GM21619 (cell line): ENCODE measurements at regions not wholly inside any gene's neighbourhood (a gene's known extent, or its start where the extent isn't known, plus 50 kb on each side); places are given as distances from the start of the nearest gene placed in this dataset.
A peak's percentile ranks its signal among the peaks of the same experiment; 100 is the strongest.

ENCODE experiments used
- ATAC-seq: cut with Tn5 transposase; IDR thresholded peaks from one replicate; pipeline ENCODE4 v1.9.1; 2021; ENCODE audit not compliant: unreplicated experiment

- ATAC-seq = peak; percentile 23
These were observed 146.6 kb upstream of the PLEKHG7 start for GRCh38 chr12:92556141-92556540.

DNA sequence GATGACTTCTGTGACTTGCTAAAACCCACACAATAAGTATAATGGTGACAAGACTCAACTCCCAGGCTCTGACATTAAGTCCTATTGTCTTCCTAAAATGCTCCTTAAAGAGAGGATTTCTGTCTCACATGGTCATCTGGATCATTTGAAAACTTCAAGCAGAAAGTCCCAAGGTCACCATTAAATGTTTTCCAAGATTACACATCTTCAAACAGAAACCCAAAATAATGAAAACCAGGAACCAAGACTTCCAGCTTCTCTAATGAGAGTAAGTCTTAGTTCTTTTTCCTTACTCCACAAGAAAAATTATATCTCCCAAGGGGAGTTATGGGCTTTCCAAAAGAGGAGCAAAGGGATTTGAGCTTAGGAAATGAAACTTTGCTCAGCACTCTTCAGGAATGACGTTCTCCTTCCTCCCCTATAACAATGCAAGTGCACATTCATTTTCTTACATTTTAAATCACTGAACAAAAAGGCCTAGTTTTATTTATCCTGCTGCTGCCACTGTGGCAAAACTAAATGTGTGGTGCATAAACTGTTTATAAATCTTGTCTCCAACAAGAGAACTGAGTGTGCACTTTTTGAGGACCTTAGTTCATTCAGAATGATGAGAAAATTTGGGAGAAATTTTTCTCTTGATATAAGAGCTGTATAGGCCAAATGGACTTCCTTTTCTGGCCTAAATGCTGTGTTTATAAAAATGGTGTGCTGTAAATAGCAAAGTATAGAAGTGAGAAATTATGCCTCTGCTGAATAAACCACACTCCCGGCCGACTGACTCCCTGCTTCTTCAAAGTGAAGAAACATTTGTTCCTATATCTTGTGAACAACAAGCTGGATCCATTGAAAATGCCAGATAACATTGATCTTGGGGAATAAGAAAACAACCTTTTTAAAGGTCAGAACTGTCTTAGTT lies 148.4 kb upstream of the PLEKHG7 start:
- no peak for ATAC-seq

DNA sequence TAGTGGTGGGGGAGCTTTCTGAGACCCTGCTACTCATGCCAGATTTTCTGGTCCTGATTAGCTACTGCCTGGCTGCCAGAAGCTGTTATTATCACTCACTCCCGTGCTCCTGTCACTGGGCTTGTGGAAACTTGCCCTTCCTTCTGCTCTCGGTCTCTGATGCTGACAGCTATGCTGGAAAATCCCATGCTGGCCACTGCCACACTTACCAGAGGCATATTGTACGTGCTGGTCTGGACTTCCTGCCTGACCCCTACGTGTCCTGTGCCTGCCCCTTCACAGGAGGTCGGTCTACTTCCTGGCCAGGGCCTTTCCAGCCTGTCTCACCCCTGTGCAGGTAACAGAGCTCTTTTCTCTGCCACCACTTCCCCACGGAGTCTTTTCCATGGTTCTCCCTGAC lies 149.4 kb upstream of the PLEKHG7 start:
- no peak for ATAC-seq

DNA sequence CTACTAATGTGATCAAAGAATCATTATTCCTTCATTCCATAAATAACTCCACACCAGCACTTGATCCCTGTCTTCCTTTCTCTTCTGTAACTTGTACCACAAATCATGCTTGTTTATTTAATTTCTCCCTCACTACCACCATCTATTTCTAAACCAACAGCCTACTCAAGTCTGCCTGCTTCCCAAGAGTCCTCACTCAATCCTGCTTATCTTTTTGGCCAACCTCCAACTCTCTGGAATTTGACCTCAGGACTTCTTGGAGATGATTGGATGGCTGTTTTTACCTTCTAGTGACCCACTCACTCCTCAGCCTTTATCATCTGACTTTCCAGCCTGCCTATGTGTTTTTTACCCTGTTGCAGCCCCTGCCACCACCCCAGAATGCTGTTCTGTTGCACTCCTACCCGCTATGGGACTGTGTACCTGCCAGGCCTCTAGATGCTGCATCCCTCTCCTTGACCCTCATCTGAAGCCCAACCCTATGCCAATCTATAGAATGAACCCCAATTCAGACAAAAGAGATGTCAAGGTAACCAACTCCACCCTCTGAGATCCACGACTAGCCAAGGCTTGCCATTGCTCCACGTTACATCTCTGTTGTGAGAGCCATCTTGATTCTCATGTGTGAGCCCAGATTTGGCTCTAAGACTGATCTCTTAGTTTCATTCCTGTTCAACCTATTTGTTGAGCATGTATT lies 150.2 kb upstream of the PLEKHG7 start:
- no peak for ATAC-seq

GRCh38 chr12:92551853-92552397 lies 150.9 kb upstream of the PLEKHG7 start:
- ATAC-seq = peak; percentile 61

DNA sequence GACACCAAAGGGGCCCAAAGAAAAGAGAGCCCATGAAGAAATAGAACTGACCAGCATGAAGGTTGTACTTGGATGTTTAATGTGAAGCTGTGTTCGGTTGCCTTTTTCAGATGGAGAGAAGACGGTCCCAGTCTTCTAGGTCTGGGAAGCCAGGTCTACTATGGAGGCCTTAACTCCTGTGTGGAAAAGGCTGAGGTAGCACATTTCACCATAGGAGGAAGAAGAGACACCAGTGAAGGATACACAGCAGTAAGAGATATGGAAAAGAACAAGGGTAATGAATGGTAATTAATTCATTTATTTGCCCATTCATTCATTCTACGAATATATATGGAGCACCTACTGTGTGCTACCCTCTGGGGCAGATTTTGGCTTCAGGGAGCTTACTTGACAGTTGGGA lies 151.6 kb upstream of the PLEKHG7 start:
- no peak for ATAC-seq

GRCh38 chr12:92550661-92551060 lies 152.1 kb upstream of the PLEKHG7 start:
- no peak for ATAC-seq

DNA sequence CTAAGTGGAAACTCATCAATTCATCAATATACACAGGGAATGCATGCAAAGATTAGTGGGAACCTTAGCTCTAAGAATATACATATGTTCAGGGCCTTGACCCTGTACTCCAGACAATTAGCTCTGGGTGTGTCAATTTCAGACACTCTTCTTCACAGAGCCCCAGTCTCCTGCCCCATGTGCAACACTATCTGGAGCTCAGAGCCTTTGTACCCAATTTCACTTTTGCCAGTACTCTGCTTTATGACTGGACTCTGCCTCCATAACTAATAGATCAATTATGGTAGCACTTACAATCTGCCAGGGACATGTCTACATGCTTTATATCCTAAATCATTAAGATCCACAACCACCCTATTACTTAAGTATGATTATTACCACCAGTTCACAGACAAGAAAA lies 152.5 kb upstream of the PLEKHG7 start:
- ATAC-seq = no peak

GRCh38 chr12:92549516-92549915 lies 153.3 kb upstream of the PLEKHG7 start:
- ATAC-seq = no peak

DNA sequence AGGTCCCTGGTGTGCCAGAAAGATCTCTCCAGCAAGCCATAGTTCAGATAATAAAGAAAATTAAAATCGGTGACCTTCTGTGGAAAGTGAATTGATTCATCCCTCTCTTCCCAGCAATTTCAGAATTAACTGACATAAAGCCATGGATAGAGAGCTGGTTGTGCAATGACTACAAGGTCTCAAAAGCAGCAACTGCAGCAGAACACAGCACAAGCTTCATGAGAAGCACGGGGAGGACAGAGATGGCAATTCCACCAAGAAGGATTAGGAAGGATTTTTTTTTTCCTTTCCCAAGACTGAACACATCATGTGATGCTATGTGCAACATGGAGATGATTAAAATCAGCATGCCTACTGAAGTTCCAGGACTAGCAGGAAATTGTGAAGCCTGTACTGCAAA lies 154.9 kb upstream of the PLEKHG7 start:
- ATAC-seq = no peak

GRCh38 chr12:92547420-92547819 lies 155.4 kb upstream of the PLEKHG7 start:
- ATAC-seq = no peak

GRCh38 chr12:92546635-92547348 lies 156.0 kb upstream of the PLEKHG7 start:
- peak; percentile 69 for ATAC-seq

DNA sequence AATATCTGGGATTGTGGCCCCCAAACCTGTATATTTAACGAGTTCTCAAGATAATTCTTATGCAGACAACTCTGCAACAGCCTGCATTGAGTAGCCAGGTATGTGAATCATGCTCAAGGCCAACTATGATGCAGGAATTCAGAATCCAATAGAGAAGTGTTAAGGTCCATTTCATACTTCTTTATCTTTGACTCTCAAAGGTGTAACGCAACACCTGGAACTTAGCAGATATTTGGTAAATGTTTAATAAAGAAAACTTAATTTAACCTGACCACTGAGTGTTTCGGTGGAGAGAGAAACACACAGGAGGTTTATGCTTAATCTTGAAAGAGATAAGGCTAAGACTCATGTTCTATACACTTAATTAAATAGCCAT lies 156.5 kb upstream of the PLEKHG7 start:
- peak; percentile 22 for ATAC-seq

DNA sequence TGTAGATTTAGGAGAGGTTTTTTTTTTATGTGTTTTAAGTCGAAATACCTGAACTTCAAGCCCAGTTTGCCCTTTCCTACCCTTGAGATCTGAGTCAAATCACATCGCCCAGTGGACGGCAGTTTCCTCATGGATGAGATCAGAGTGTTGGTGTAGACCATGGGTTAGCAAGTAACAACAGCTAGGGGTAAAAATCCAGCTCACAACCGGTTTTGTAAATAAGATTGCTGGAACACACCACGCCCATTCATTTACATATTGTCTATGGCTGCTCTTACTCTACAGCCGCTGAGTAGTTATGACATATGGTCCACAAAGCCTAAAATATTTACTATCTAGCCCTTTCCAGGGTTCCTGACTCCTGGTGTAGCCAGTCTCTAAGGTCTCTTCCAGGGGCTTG lies 158.5 kb upstream of the PLEKHG7 start:
- ATAC-seq = no peak

- no peak for ATAC-seq
These were observed 158.9 kb upstream of the PLEKHG7 start for GRCh38 chr12:92543840-92544239.

GRCh38 chr12:92543359-92543758 lies 159.4 kb upstream of the PLEKHG7 start:
- ATAC-seq = no peak

GRCh38 chr12:92541731-92542130 lies 161.1 kb upstream of the PLEKHG7 start:
- ATAC-seq = no peak

- ATAC-seq = no peak
These were observed 161.9 kb upstream of the PLEKHG7 start for GRCh38 chr12:92540782-92541423.

DNA sequence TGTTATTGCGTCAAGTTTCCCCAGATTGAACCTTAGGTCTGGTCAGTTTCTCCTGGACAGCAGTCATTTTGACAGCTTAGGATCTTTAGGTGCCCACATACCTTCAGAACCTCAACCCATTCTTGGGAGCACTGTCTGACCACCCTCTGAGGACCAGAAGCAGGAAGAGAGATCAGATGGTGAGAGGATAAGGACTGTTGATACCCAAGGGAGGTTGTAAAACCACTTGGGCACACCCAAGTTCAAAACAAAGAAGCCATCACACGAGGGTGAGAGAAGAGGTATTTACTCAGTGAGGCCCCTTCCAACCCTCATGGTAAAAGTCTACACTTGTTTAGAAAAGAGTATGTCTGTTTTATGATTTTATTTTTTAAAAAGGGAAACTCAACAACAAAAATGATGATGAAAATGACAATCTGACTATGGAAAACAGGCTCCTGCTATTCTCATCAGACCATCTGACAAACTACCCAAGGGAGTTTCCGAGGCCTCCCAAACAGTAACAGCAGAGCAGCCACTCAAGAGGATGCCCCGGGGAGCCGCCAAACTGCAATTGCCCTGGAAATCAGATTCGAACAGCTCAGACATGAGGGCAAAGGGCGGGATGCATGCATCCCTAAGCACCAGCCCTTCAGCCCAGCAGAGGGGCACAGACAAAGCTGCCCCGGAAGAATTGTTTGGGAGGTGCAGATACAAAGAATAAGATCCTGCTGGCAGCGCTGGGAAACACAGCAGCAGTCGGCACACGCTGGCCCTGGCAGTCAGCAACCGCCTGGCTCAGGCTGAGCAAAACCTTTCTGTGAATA lies 162.6 kb upstream of the PLEKHG7 start:
- ATAC-seq = peak; percentile 23

GRCh38 chr12:92539110-92539749 lies 163.6 kb upstream of the PLEKHG7 start:
- peak; percentile 45 for ATAC-seq
